ENCODE measurements at regions not wholly inside any gene's neighbourhood (a gene's known extent, or its start where the extent isn't known, plus 50 kb on each side); places are given as distances from the start of the nearest gene placed in this dataset.

DNA sequence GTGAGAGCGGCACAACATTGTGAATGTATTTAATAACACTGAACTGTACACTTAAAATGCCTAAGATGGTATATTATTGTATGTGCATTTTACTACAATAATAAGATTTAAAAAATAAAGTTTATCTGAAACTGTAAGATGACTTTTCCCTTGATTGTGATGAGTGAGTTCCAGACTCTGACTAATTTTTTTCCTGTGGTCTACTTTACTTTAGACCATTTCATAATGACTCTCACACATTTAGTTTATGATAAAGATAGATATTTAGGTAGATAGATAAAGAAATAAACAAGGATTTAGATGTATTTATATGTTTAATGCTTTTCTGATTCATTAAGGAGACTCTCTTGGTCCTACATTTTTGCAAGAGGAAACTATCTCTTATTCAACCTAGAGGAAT lies 835.9 kb upstream of the SORCS1 start:
- TF ChIP-seq, protein P1, sequence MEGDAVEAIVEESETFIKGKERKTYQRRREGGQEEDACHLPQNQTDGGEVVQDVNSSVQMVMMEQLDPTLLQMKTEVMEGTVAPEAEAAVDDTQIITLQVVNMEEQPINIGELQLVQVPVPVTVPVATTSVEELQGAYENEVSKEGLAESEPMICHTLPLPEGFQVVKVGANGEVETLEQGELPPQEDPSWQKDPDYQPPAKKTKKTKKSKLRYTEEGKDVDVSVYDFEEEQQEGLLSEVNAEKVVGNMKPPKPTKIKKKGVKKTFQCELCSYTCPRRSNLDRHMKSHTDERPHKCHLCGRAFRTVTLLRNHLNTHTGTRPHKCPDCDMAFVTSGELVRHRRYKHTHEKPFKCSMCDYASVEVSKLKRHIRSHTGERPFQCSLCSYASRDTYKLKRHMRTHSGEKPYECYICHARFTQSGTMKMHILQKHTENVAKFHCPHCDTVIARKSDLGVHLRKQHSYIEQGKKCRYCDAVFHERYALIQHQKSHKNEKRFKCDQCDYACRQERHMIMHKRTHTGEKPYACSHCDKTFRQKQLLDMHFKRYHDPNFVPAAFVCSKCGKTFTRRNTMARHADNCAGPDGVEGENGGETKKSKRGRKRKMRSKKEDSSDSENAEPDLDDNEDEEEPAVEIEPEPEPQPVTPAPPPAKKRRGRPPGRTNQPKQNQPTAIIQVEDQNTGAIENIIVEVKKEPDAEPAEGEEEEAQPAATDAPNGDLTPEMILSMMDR (IDR thresholded peaks at IDR 0.05) = no peak
- no peak for TF ChIP-seq POLR2A (IDR thresholded peaks at IDR 0.05)

Data from heart left ventricle (tissue), 13 donors.